Activated naive CD4-positive, alpha-beta T cell treated with anti-CD3 and anti-CD28 coated beads, Interleukin-2, amount 50 U/mL, for 24 hours (primary cell): ENCODE measurements at regions not wholly inside any gene's neighbourhood (a gene's known extent, or its start where the extent isn't known, plus 50 kb on each side); places are given as distances from the start of the nearest gene placed in this dataset.

Experiments used
- H3K27ac Mint-ChIP-seq: one replicate; pipeline ENCODE4 v1.8.0; 2021; ENCODE audit warnings: mild to moderate bottlenecking, mixed read lengths
- H3K27me3 Mint-ChIP-seq: one replicate; pipeline ENCODE4 v1.8.0; 2021; ENCODE audit warnings: mixed read lengths
- H3K36me3 Mint-ChIP-seq: one replicate; pipeline ENCODE4 v1.8.0; 2021; ENCODE audit warnings: mixed read lengths
- H3K4me1 Mint-ChIP-seq: one replicate; pipeline ENCODE4 v1.8.0; 2021; ENCODE audit warnings: mixed read lengths
- H3K4me3 Mint-ChIP-seq: one replicate; pipeline ENCODE4 v1.8.0; 2021; ENCODE audit warnings: mild to moderate bottlenecking, mixed read lengths
- H3K9me3 Mint-ChIP-seq: one replicate; pipeline ENCODE4 v1.8.0; 2021; ENCODE audit warnings: mixed read lengths

GRCh38 chr5:118554241-118554640, 434.1 kb downstream of the DTWD2 start:
- no peaks in the 10 kb centered on the region for H3K4me1 Mint-ChIP-seq
- H3K27ac Mint-ChIP-seq = no peak overlapping the region
- H3K4me3 Mint-ChIP-seq = no peak overlapping the region
- no peaks in the 10 kb centered on the region for H3K27me3 Mint-ChIP-seq
- H3K9me3 Mint-ChIP-seq = no peaks in the 10 kb centered on the region
- no peaks in the 10 kb centered on the region for H3K36me3 Mint-ChIP-seq

DNA sequence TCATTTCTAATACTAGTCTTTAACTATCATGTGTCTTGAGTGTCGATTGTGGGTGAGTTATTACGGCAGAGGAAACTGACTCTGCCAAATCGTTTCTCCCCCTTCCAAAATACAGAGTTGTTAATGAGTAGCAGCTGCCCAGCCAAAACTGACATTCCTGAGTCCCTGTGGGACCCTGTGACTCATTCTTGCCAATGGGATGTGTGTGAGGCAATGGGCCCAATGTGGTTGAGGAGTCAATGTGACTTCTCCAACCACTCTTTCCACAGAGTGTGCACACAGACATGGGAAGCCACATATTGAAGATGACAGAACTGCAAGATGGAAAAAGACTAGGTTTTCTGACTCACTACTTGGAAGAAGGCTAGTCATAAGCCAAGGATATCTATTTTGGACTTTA, 434.7 kb downstream of the DTWD2 start:
- Mint-ChIP-seq H3K4me1 (no peaks in the 10 kb centered on the region), H3K36me3 (no peaks in the 10 kb centered on the region), H3K27ac (no peak overlapping the region), H3K4me3 (no peak overlapping the region), H3K9me3 (no peaks in the 10 kb centered on the region), H3K27me3 (no peaks in the 10 kb centered on the region)

DNA sequence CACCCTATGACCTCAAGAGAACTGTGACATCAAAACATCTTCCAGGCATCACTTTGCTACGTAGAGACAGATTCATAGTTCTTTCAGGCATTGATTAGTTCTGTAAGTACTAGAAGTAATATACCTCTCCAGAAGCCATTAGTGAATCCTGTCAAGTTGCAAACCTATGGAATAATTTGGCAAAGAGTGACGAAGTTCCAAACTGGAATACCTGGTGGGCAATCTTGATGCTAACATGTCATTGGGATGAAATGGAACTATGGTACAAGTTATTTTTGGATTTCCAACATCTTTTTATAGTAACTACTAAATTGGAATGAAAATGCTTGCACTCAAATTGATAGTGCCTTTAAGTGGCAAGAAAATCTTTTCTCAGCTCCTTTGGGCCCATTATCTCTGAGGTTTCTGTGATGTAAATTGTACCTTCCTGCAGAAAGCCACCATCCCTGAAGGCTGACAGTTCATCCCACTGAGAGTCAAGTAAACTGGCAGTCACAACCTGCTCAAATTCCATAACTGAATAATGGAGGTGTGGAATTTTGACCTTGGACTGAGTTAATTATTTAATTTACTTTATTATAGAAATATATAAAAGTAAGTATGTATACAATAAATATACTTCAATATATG, 435.5 kb downstream of the DTWD2 start:
- no peaks in the 10 kb centered on the region for H3K27me3 Mint-ChIP-seq

GRCh38 chr5:118552146-118552545, 436.2 kb downstream of the DTWD2 start:
- Mint-ChIP-seq H3K36me3 (no peaks in the 10 kb centered on the region), H3K4me1 (no peaks in the 10 kb centered on the region), H3K4me3 (no peak overlapping the region)

More for the DNA sequence above, 435.5 kb downstream of the DTWD2 start:
- Mint-ChIP-seq H3K27ac (no peak overlapping the region), H3K36me3 (no peaks in the 10 kb centered on the region), H3K4me1 (no peaks in the 10 kb centered on the region), H3K4me3 (no peak overlapping the region), H3K9me3 (no peaks in the 10 kb centered on the region)

DNA sequence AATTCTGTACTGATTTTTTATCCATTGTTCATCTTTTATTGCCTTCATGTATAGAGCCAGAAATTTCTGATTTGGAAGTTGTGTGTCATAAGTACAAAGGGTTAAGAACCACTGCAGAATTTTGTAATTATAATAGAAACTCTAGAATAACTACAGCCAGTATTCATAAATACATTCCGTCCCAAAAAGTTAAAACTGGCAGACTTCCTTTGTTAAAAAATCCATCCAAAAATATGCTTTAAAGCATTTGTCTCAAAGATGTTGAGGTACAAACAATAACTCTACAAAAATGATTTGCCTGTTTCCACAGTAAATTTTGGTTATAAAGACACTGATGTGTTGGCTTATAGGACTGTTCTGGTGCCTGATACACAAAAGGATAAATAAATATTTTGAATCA, 436.6 kb downstream of the DTWD2 start:
- H3K36me3 Mint-ChIP-seq = no peaks in the 10 kb centered on the region
- no peaks in the 10 kb centered on the region for H3K27me3 Mint-ChIP-seq
- no peak overlapping the region for H3K27ac Mint-ChIP-seq
- H3K4me3 Mint-ChIP-seq = no peak overlapping the region
- H3K9me3 Mint-ChIP-seq = no peaks in the 10 kb centered on the region
- no peaks in the 10 kb centered on the region for H3K4me1 Mint-ChIP-seq

More at GRCh38 chr5:118552146-118552545, 436.2 kb downstream of the DTWD2 start:
- H3K9me3 Mint-ChIP-seq = no peaks in the 10 kb centered on the region
- H3K27me3 Mint-ChIP-seq = no peaks in the 10 kb centered on the region
- no peak overlapping the region for H3K27ac Mint-ChIP-seq

GRCh38 chr5:118551031-118551430, 437.3 kb downstream of the DTWD2 start:
- H3K9me3 Mint-ChIP-seq = no peaks in the 10 kb centered on the region
- no peak overlapping the region for H3K27ac Mint-ChIP-seq
- no peaks in the 10 kb centered on the region for H3K36me3 Mint-ChIP-seq
- H3K4me1 Mint-ChIP-seq = no peaks in the 10 kb centered on the region
- no peaks in the 10 kb centered on the region for H3K27me3 Mint-ChIP-seq
- no peak overlapping the region for H3K4me3 Mint-ChIP-seq

- Mint-ChIP-seq H3K27me3 (no peaks in the 10 kb centered on the region), H3K4me1 (no peaks in the 10 kb centered on the region), H3K27ac (no peak overlapping the region), H3K36me3 (no peaks in the 10 kb centered on the region), H3K4me3 (no peak overlapping the region), H3K9me3 (no peaks in the 10 kb centered on the region)
These were observed 439.3 kb downstream of the DTWD2 start for GRCh38 chr5:118548761-118549720.

DNA sequence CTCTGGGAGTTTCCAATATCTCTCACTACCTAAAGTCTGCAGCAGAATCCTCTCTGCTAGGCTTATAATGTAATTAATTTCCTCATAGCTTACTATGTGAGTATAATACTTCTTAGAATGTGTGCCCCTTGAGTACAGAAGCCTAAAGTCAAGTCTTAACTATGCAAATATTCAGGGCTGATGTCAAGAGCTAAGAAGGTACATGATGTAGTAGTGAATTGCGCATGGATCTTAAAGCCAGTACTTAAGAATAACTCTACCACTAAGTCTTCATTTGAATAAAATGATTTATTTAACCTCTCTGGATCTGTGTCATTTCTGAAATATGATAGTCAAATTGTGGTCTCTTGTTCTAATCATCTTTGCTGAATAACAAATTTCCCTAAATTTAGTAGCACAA, 442.9 kb downstream of the DTWD2 start:
- no peak overlapping the region for H3K27ac Mint-ChIP-seq
- no peaks in the 10 kb centered on the region for H3K36me3 Mint-ChIP-seq
- no peaks in the 10 kb centered on the region for H3K27me3 Mint-ChIP-seq
- no peaks in the 10 kb centered on the region for H3K4me1 Mint-ChIP-seq
- H3K9me3 Mint-ChIP-seq = no peaks in the 10 kb centered on the region
- no peak overlapping the region for H3K4me3 Mint-ChIP-seq

DNA sequence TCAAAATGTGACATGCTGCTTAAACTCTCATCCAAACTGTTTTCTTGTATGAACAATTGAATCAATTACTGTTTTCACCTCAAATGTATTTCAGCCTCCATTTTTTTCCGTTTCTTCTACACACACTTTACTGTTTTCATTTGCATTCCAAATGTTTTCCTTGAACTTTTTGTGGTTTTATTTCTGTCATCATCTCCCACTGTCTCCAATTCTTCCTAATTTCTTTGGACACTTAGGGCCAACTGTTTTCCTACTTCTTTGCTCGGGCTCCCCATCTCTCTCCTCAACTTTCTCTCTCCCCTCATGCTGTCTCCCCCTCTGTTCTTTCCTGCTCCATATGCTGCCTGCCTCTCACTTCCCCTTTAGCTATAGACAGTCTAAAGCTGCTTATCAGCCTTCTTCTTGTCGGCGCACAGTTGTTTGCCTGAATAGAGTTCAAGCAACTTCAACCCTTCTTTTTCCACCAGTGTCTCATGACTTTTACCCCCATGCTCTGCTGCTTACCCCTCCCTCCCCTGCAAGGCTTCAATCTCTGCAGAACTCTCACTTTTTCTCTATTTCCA, 443.4 kb downstream of the DTWD2 start:
- Mint-ChIP-seq H3K4me3 (no peak overlapping the region), H3K36me3 (no peaks in the 10 kb centered on the region), H3K27me3 (no peaks in the 10 kb centered on the region), H3K27ac (no peak overlapping the region), H3K9me3 (no peaks in the 10 kb centered on the region), H3K4me1 (no peaks in the 10 kb centered on the region)

DNA sequence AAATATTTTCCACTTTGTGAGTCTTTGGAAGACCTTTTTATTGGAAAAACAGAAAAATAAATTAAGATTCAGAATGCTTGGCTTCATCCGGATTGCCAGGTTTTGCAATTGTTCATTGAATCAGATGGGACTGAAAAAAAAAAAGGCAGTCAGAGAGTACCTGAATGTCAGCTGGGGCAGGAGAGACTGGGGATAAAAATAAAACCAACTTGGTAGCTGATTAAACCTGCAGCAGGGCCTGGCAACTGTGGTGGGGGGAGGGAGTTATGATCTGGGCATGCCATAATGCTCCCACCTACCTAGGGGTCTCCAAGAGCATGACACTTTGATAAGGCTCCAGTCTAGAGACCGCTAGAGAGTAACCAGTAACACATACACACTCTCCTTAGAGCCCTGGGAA, 454.4 kb downstream of the DTWD2 start:
- Mint-ChIP-seq H3K4me1 (no peaks in the 10 kb centered on the region), H3K36me3 (no peaks in the 10 kb centered on the region), H3K27me3 (no peaks in the 10 kb centered on the region), H3K27ac (no peak overlapping the region), H3K4me3 (no peak overlapping the region), H3K9me3 (peaks cover 4% of the 10 kb centered on the region)

GRCh38 chr5:118533156-118533555, 455.2 kb downstream of the DTWD2 start:
- Mint-ChIP-seq H3K4me1 (no peaks in the 10 kb centered on the region), H3K27ac (no peak overlapping the region), H3K36me3 (no peaks in the 10 kb centered on the region), H3K4me3 (no peak overlapping the region), H3K27me3 (no peaks in the 10 kb centered on the region), H3K9me3 (peaks cover 4% of the 10 kb centered on the region)

- Mint-ChIP-seq H3K27me3 (no peaks in the 10 kb centered on the region), H3K36me3 (no peaks in the 10 kb centered on the region), H3K4me3 (no peak overlapping the region), H3K27ac (no peak overlapping the region), H3K4me1 (no peaks in the 10 kb centered on the region), H3K9me3 (peaks cover 4% of the 10 kb centered on the region)
These were observed 457.1 kb downstream of the DTWD2 start for GRCh38 chr5:118531276-118531675.

GRCh38 chr5:118529361-118530144, 458.8 kb downstream of the DTWD2 start:
- no peaks in the 10 kb centered on the region for H3K27me3 Mint-ChIP-seq
- H3K4me3 Mint-ChIP-seq = no peak overlapping the region
- H3K4me1 Mint-ChIP-seq = no peaks in the 10 kb centered on the region
- no peak overlapping the region for H3K27ac Mint-ChIP-seq
- H3K36me3 Mint-ChIP-seq = no peaks in the 10 kb centered on the region
- peaks cover under 1% of the 10 kb centered on the region for H3K9me3 Mint-ChIP-seq

DNA sequence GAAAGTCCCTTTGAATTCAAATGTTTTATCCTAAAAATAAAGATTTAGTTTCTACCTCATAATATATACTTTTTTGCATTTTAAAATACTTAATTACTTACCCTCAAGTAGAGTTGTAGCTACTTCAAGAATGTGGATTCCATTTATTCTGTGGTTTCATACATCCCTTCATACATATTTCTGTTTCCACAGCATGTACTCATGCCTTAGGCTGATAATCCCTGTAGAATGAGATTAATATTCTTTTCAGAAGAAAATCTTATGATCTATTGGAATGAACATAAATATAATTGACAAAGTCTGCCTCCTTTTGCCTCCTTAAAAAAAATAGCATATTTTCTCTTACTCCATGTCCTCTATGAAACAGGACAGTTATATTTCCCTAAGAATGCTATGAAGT, 465.7 kb downstream of the DTWD2 start:
- Mint-ChIP-seq H3K36me3 (no peaks in the 10 kb centered on the region), H3K9me3 (no peaks in the 10 kb centered on the region), H3K4me1 (no peaks in the 10 kb centered on the region), H3K4me3 (no peak overlapping the region), H3K27ac (no peak overlapping the region), H3K27me3 (peaks cover 1% of the 10 kb centered on the region)

- no peak overlapping the region for H3K4me3 Mint-ChIP-seq
- no peak overlapping the region for H3K27ac Mint-ChIP-seq
- H3K9me3 Mint-ChIP-seq = no peaks in the 10 kb centered on the region
- H3K27me3 Mint-ChIP-seq = peaks cover 1% of the 10 kb centered on the region
- no peaks in the 10 kb centered on the region for H3K36me3 Mint-ChIP-seq
- H3K4me1 Mint-ChIP-seq = no peaks in the 10 kb centered on the region
These were observed 467.5 kb downstream of the DTWD2 start for GRCh38 chr5:118520771-118521415.
